ENCODE measurements at regions not wholly inside any gene's neighbourhood (a gene's known extent, or its start where the extent isn't known, plus 50 kb on each side); places are given as distances from the start of the nearest gene placed in this dataset.
A peak's percentile ranks its signal among the peaks of the same experiment; 100 is the strongest.

GRCh38 chr7:46440186-46440585 is 519.1 kb upstream of the IGFBP3 start:
- Mint-ChIP-seq H3K4me1 (ENCODE audit: low read depth) (peaks cover 14% of the 10 kb centered on the region), H3K27me3 (ENCODE audit: insufficient read depth) (peaks cover 6% of the 10 kb centered on the region), H3K4me3 (no peak overlapping the region), H3K27ac (no peak overlapping the region), H3K36me3 (ENCODE audit: low read depth) (peaks cover 5% of the 10 kb centered on the region; the same call in 1 of the 2 replicates), H3K9me3 (peaks cover 7% of the 10 kb centered on the region)
- no peak for DNase-seq
- no peak for TF ChIP-seq CTCF (IDR thresholded peaks at IDR 0.05)

GRCh38 chr7:46432708-46433107 is 511.6 kb upstream of the IGFBP3 start:
- H3K4me1 Mint-ChIP-seq (ENCODE audit: low read depth): peaks cover 26% of the 10 kb centered on the region
- peak overlapping the region; percentile 27; the same call in 1 of the 2 replicates for H3K27ac Mint-ChIP-seq
- H3K4me3 Mint-ChIP-seq: no peak overlapping the region

GRCh38 chr7:46428295-46428694 is 507.2 kb upstream of the IGFBP3 start:
- H3K27me3 Mint-ChIP-seq (ENCODE audit: insufficient read depth): peaks cover 1% of the 10 kb centered on the region; the same call in 1 of the 2 replicates
- no peak for TF ChIP-seq CTCF (IDR thresholded peaks at IDR 0.05)
- DNase-seq: no peak
- H3K4me3 Mint-ChIP-seq: no peak overlapping the region
- H3K4me1 Mint-ChIP-seq (ENCODE audit: low read depth): peaks cover 42% of the 10 kb centered on the region
- H3K27ac Mint-ChIP-seq: no peak overlapping the region
- H3K9me3 Mint-ChIP-seq: no peaks in the 10 kb centered on the region
- H3K36me3 Mint-ChIP-seq (ENCODE audit: low read depth): no peaks in the 10 kb centered on the region

More at GRCh38 chr7:46432708-46433107, 511.6 kb upstream of the IGFBP3 start:
- no peak for TF ChIP-seq CTCF (IDR thresholded peaks at IDR 0.05)
- Mint-ChIP-seq H3K9me3 (peaks cover 7% of the 10 kb centered on the region), H3K27me3 (ENCODE audit: insufficient read depth) (peaks cover 1% of the 10 kb centered on the region), H3K36me3 (ENCODE audit: low read depth) (peaks cover 5% of the 10 kb centered on the region; the same call in 1 of the 2 replicates)
- DNase-seq: peak; percentile 73

- Mint-ChIP-seq H3K27ac (no peak overlapping the region), H3K4me1 (ENCODE audit: low read depth) (peaks cover 27% of the 10 kb centered on the region), H3K36me3 (ENCODE audit: low read depth) (no peaks in the 10 kb centered on the region), H3K27me3 (ENCODE audit: insufficient read depth) (peaks cover 1% of the 10 kb centered on the region), H3K4me3 (no peak overlapping the region), H3K9me3 (no peaks in the 10 kb centered on the region)
- DNase-seq: no peak
- TF ChIP-seq CTCF (IDR thresholded peaks at IDR 0.05): no peak
These were observed 503.9 kb upstream of the IGFBP3 start for GRCh38 chr7:46424934-46425333.

GRCh38 chr7:46421441-46422230 is 500.6 kb upstream of the IGFBP3 start:
- H3K4me1 Mint-ChIP-seq (ENCODE audit: low read depth): peaks cover 12% of the 10 kb centered on the region
- no peaks in the 10 kb centered on the region; the same call in 1 of the 2 replicates for H3K27me3 Mint-ChIP-seq (ENCODE audit: insufficient read depth)
- H3K4me3 Mint-ChIP-seq: no peak overlapping the region
- no peak overlapping the region for H3K27ac Mint-ChIP-seq
- H3K9me3 Mint-ChIP-seq: no peaks in the 10 kb centered on the region
- H3K36me3 Mint-ChIP-seq (ENCODE audit: low read depth): no peaks in the 10 kb centered on the region
- no peak for TF ChIP-seq CTCF (IDR thresholded peaks at IDR 0.05)
- no peak for DNase-seq
